ENCODE measurements at regions not wholly inside any gene's neighbourhood (a gene's known extent, or its start where the extent isn't known, plus 50 kb on each side); places are given as distances from the start of the nearest gene placed in this dataset.

DNA sequence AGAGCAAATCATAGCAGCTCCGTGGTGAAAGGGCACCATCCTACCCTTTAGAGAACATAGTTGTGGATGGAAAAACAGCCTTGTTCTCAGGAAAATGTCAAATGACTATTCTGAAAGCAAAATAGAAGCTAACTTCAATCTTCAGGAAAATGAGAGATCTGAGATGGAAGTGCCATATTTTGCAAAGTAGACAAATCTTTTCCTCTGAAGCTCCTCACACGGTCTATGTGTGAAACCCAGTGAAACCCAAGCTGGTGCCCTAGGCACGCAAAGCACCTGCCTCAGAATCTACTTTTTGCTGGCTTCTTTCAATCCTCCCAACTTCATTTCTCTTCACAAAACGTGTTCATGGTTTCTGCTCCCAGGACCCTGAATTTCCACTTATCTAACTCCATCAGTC lies 325.2 kb upstream of the CDH4 start:
- TF ChIP-seq, protein P1, sequence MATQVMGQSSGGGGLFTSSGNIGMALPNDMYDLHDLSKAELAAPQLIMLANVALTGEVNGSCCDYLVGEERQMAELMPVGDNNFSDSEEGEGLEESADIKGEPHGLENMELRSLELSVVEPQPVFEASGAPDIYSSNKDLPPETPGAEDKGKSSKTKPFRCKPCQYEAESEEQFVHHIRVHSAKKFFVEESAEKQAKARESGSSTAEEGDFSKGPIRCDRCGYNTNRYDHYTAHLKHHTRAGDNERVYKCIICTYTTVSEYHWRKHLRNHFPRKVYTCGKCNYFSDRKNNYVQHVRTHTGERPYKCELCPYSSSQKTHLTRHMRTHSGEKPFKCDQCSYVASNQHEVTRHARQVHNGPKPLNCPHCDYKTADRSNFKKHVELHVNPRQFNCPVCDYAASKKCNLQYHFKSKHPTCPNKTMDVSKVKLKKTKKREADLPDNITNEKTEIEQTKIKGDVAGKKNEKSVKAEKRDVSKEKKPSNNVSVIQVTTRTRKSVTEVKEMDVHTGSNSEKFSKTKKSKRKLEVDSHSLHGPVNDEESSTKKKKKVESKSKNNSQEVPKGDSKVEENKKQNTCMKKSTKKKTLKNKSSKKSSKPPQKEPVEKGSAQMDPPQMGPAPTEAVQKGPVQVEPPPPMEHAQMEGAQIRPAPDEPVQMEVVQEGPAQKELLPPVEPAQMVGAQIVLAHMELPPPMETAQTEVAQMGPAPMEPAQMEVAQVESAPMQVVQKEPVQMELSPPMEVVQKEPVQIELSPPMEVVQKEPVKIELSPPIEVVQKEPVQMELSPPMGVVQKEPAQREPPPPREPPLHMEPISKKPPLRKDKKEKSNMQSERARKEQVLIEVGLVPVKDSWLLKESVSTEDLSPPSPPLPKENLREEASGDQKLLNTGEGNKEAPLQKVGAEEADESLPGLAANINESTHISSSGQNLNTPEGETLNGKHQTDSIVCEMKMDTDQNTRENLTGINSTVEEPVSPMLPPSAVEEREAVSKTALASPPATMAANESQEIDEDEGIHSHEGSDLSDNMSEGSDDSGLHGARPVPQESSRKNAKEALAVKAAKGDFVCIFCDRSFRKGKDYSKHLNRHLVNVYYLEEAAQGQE (IDR thresholded peaks at IDR 0.05; ENCODE audit: insufficient read depth in 1 of 2, low read depth in 2 of 2, low read length in 2 of 2) = no peak
- no peak for TF ChIP-seq FOXP2 (optimal IDR thresholded peaks at IDR 0.05; ENCODE audit: borderline replicate concordance, extremely low read depth, extremely low read length, insufficient read depth)
- no peak for TF ChIP-seq POLR2AphosphoS5 (IDR thresholded peaks at IDR 0.05; ENCODE audit: low read depth, low read length)
- no peak for TF ChIP-seq TAF1 (IDR thresholded peaks at IDR 0.05; ENCODE audit: borderline replicate concordance, insufficient read depth, low read length)
- TF ChIP-seq SIN3A (IDR thresholded peaks at IDR 0.05; ENCODE audit: borderline replicate concordance, insufficient read depth, low read length) = no peak

DNA sequence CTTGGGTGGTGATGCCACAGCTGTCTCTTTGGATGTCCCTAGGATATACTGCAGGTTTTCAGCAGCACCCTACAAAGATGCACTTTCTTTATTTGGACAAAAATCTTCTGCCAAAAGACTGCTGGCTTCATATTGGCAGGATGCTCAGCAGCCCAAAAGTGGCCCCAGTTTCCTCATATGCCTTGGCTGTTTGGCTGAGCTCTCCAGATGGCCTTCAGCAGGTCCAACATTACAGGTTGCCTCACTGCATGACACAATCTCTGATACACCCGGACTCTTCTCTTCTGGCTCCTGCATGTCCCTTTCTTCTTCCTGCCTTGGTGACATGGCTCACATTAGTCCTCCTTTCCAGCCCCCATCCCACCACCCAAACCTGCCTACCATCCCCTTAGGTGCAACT lies 323.7 kb upstream of the CDH4 start:
- no peak for TF ChIP-seq POLR2AphosphoS5 (IDR thresholded peaks at IDR 0.05; ENCODE audit: low read depth, low read length)
- TF ChIP-seq FOXP2 (optimal IDR thresholded peaks at IDR 0.05; ENCODE audit: borderline replicate concordance, extremely low read depth, extremely low read length, insufficient read depth) = no peak
- no peak for TF ChIP-seq SIN3A (IDR thresholded peaks at IDR 0.05; ENCODE audit: borderline replicate concordance, insufficient read depth, low read length)
- TF ChIP-seq TAF1 (IDR thresholded peaks at IDR 0.05; ENCODE audit: borderline replicate concordance, insufficient read depth, low read length) = no peak
- TF ChIP-seq, protein P1 (IDR thresholded peaks at IDR 0.05; ENCODE audit: insufficient read depth in 1 of 2, low read depth in 2 of 2, low read length in 2 of 2) = no peak

DNA sequence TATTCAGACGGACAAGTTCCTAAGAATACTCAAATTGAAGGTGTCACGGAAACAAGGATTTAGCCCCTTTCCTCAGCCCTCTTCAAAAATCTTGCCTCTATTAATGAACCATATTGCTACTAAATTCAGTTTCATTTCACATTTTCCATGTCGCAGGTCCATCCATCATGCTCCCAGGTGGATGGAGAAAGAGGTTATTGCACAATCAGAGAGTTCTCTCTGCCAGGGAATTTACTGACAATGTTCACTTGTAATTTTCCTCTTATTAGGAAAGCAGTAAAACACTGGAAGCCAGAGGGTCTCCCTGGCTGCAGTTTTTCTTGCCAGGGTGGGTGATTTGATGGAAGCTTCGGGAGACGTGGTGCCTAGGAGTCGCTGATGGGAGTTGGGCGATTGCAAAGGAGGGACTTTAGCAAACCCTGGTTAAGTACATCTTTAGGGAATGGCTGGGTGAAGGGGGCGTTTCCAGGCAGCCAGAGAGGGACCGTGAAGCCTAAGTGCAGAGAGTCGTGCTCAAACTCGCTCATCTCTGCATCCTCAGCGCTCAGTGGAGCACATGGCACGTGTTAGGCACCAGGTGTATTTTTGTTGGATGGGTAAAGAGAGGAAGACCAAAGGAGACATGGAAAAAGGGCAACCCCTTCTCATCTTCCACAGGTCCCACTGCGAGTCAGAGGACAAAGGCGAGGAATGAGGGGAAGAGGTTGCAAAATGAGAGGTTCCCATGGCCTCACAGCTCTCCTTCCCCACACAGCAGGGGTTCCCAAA lies 321.9 kb upstream of the CDH4 start:
- TF ChIP-seq, protein P1 (IDR thresholded peaks at IDR 0.05; ENCODE audit: insufficient read depth in 1 of 2, low read depth in 2 of 2, low read length in 2 of 2) = no peak

GRCh38 chr20:60931696-60932095 lies 320.4 kb upstream of the CDH4 start:
- no peak for TF ChIP-seq FOXP2 (optimal IDR thresholded peaks at IDR 0.05; ENCODE audit: borderline replicate concordance, extremely low read depth, extremely low read length, insufficient read depth)
- no peak for TF ChIP-seq TAF1 (IDR thresholded peaks at IDR 0.05; ENCODE audit: borderline replicate concordance, insufficient read depth, low read length)
- TF ChIP-seq, protein P1 (IDR thresholded peaks at IDR 0.05; ENCODE audit: insufficient read depth in 1 of 2, low read depth in 2 of 2, low read length in 2 of 2) = no peak
- TF ChIP-seq SIN3A (IDR thresholded peaks at IDR 0.05; ENCODE audit: borderline replicate concordance, insufficient read depth, low read length) = no peak
- no peak for TF ChIP-seq POLR2AphosphoS5 (IDR thresholded peaks at IDR 0.05; ENCODE audit: low read depth, low read length)

DNA sequence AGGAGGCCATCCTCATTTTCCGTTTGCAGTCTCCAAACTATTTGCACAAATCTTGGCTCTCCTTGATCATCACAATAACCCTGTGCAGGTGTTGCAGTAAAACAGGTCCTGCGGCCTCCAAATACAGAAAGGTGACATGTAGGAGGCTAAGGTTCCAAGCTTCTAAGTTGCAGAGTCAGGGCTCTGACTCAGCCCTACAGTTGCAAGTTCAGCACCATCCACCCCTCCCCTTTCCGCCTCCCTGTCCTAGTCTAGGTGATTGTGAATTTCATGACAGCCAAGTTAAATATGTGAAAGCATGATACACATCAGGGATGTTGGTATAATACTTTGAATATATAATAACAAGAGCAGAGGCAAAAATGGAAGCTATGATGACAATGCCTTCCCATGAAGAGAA lies 317.3 kb upstream of the CDH4 start:
- TF ChIP-seq TAF1 (IDR thresholded peaks at IDR 0.05; ENCODE audit: borderline replicate concordance, insufficient read depth, low read length) (no peak), SIN3A (IDR thresholded peaks at IDR 0.05; ENCODE audit: borderline replicate concordance, insufficient read depth, low read length) (no peak), FOXP2 (optimal IDR thresholded peaks at IDR 0.05; ENCODE audit: borderline replicate concordance, extremely low read depth, extremely low read length, insufficient read depth) (no peak), POLR2AphosphoS5 (IDR thresholded peaks at IDR 0.05; ENCODE audit: low read depth, low read length) (no peak)
- TF ChIP-seq, protein P1 (IDR thresholded peaks at IDR 0.05; ENCODE audit: insufficient read depth in 1 of 2, low read depth in 2 of 2, low read length in 2 of 2) = no peak

Measured in PFSK-1 (cell line).